CD4-positive, alpha-beta T cell (primary cell): ENCODE measurements at regions not wholly inside any gene's neighbourhood (a gene's known extent, or its start where the extent isn't known, plus 50 kb on each side); places are given as distances from the start of the nearest gene placed in this dataset.

ENCODE experiments used
- ATAC-seq: fragments of 200-7000 bp; cut with Tn5 transposase; one replicate; pipeline ENCODE4 v1.10.0; 2022; ENCODE audit warnings: mild to moderate bottlenecking; ENCODE audit not compliant: poor library complexity
- CTCF ChIA-PET: fragments of 350-600 bp; sonication (Branson Sonifier 250); formaldehyde crosslinking; loops from one replicate; lab custom pipeline; 2021; ENCODE audit warnings: antibody characterized with exemption, inconsistent platforms; lab: Charles Lee
- POLR2A ChIA-PET: fragments of 350-600 bp; sonication (Branson Sonifier 250); formaldehyde crosslinking; loops from one replicate; lab custom pipeline; 2021; ENCODE audit warnings: antibody characterized with exemption, inconsistent platforms; lab: Charles Lee
- DNase-seq, 14 experiments: peaks; one replicate each; pipeline ENCODE4 v3.0.0-alpha.2; 2013 to 2020; ENCODE audit warnings: mixed read lengths in 2 of 14
- H3K27ac ChIP-seq, 2 donors: one replicate each; pipeline versions ENCODE4 v1.5.1 to v1.7.0; 2013; ENCODE audit warnings: low read length in 2 of 2, low read depth in 1 of 2, mild to moderate bottlenecking in 1 of 2
- H3K27me3 ChIP-seq, 2 experiments: 1 replicate in 1 of 2; 2 replicates in 1 of 2; pipeline versions ENCODE4 v1.6.1 to v1.7.0; 2013; ENCODE audit warnings: low read length in 2 of 2, control low read depth in 1 of 2, mild to moderate bottlenecking in 1 of 2, moderate library complexity in 1 of 2; ENCODE audit not compliant: insufficient read depth in 2 of 2, control insufficient read depth in 1 of 2
- H3K36me3 ChIP-seq: one replicate; pipeline ENCODE4 v1.6.1; 2013; ENCODE audit warnings: low read length, control low read depth; ENCODE audit not compliant: insufficient read depth
- H3K4me1 ChIP-seq: one replicate; pipeline ENCODE4 v1.6.1; 2013; ENCODE audit warnings: low read length, control low read depth; ENCODE audit not compliant: insufficient read depth
- H3K4me3 ChIP-seq: one replicate; pipeline ENCODE4 v1.5.1; 2013; ENCODE audit warnings: mild to moderate bottlenecking, low read length, moderate library complexity
- H3K9me3 ChIP-seq, 2 experiments: 1 replicate in 1 of 2; 2 replicates in 1 of 2; pipeline versions ENCODE4 v1.6.1 to v1.7.0; 2013; ENCODE audit warnings: low read length in 2 of 2, mild to moderate bottlenecking in 2 of 2, control low read depth in 1 of 2, moderate library complexity in 1 of 2; ENCODE audit not compliant: control insufficient read depth in 1 of 2, insufficient read depth in 1 of 2
- H3K27ac Mint-ChIP-seq: one replicate; pipeline ENCODE4 v1.8.0; 2020; ENCODE audit warnings: mixed read lengths
- H3K27me3 Mint-ChIP-seq: one replicate; pipeline ENCODE4 v1.8.0; 2021; ENCODE audit warnings: mixed read lengths
- H3K36me3 Mint-ChIP-seq: one replicate; pipeline ENCODE4 v1.8.0; 2021; ENCODE audit warnings: low read depth, mixed read lengths
- H3K4me1 Mint-ChIP-seq: one replicate; pipeline ENCODE4 v1.8.0; 2021; ENCODE audit warnings: low read depth, mixed read lengths
- H3K4me3 Mint-ChIP-seq: one replicate; pipeline ENCODE4 v1.8.0; 2020; ENCODE audit warnings: mild to moderate bottlenecking, mixed read lengths
- H3K9me3 Mint-ChIP-seq: one replicate; pipeline ENCODE4 v1.8.0; 2020; ENCODE audit warnings: mixed read lengths
- intact Hi-C, 2 experiments: fragments of 100-400 bp; cut with DNase I in 1 of 2; cut with micrococcal nuclease in 1 of 2; formaldehyde crosslinking; loops; one replicate each; pipeline versions ENCODE4 v1.15.1 to v1.9.0; 2023 to 2025; cut with DNase I, micrococcal nuclease
- TF ChIP-seq, protein P1 (sequence below): fragments of 200-600 bp; IDR thresholded peaks from one replicate; pipeline ENCODE4 v1.8.0; 2022; ENCODE audit warnings: antibody characterized with exemption, mild to moderate bottlenecking

DNA sequence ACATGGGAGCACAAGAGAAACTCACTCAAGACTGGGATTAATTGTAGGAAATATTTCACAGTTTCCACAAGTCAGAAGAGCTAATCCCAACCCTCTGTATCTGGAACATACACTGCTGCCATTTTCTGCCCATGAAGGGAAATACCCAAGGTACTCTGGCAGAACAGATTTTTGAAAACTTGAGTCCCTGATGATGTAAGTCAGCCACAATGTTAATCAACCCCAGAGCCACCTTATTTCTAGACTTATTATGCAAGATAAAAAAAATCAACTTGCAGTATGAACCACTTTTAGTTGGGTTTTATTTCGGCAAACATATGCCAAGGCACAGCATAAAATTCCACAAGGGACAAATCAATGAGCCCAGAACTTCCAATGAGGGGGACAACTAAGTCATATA lies 141.5 kb downstream of the LY86 start:
- TF ChIP-seq, protein P1, sequence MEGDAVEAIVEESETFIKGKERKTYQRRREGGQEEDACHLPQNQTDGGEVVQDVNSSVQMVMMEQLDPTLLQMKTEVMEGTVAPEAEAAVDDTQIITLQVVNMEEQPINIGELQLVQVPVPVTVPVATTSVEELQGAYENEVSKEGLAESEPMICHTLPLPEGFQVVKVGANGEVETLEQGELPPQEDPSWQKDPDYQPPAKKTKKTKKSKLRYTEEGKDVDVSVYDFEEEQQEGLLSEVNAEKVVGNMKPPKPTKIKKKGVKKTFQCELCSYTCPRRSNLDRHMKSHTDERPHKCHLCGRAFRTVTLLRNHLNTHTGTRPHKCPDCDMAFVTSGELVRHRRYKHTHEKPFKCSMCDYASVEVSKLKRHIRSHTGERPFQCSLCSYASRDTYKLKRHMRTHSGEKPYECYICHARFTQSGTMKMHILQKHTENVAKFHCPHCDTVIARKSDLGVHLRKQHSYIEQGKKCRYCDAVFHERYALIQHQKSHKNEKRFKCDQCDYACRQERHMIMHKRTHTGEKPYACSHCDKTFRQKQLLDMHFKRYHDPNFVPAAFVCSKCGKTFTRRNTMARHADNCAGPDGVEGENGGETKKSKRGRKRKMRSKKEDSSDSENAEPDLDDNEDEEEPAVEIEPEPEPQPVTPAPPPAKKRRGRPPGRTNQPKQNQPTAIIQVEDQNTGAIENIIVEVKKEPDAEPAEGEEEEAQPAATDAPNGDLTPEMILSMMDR = no peak
- POLR2A ChIA-PET = no interaction called here

DNA sequence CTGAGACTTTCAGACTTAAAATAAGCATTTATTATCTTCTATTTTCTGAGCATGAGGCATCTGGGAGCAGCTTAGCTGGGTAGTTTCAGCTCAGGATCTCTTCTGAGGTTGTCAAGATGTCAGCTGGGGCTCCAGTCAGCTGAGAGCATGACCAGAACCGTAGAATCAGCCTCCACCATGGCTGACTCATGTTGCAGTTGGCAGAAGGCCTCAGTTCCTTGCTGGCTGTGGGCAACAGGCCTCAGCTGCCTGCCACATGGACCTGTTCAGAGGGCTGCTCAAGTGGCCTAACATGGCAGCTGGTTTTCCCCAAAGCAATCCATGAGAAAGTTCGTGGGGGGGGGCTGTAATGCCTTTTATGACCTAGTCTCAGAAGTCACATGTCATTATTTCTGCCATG lies 142.3 kb downstream of the LY86 start:
- POLR2A ChIA-PET = no interaction called here
- H3K4me3 Mint-ChIP-seq = no peak overlapping the region
- ATAC-seq = no peak
- no peaks in the 10 kb centered on the region for H3K36me3 Mint-ChIP-seq
- CTCF ChIA-PET = no interaction called here
- Histone ChIP-seq H3K4me3 (no peak overlapping the region), H3K27ac (no peak overlapping the region), H3K36me3 (no peaks in the 10 kb centered on the region), H3K27me3 (peaks cover 0 to 4% of the 10 kb centered on the region in 2 experiments), H3K9me3 (no peaks in the 10 kb centered on the region), H3K4me1 (no peaks in the 10 kb centered on the region)
- H3K9me3 Mint-ChIP-seq = no peaks in the 10 kb centered on the region
- TF ChIP-seq, protein P1 = no peak
- DNase-seq = no peak
- no peak overlapping the region for H3K27ac Mint-ChIP-seq
- H3K27me3 Mint-ChIP-seq = peaks cover 22% of the 10 kb centered on the region
- intact Hi-C loops = no loop called here
- H3K4me1 Mint-ChIP-seq = peaks cover 1% of the 10 kb centered on the region

More for the DNA sequence above, 141.5 kb downstream of the LY86 start:
- CTCF ChIA-PET = no interaction called here
- Histone ChIP-seq H3K36me3 (no peaks in the 10 kb centered on the region), H3K4me3 (no peak overlapping the region), H3K4me1 (peaks cover 6% of the 10 kb centered on the region), H3K27ac (no peak overlapping the region), H3K27me3 (peaks cover 0 to 7% of the 10 kb centered on the region in 2 experiments), H3K9me3 (no peaks in the 10 kb centered on the region)
- Mint-ChIP-seq H3K4me3 (no peak overlapping the region), H3K4me1 (peaks cover 4% of the 10 kb centered on the region), H3K27ac (no peak overlapping the region), H3K36me3 (no peaks in the 10 kb centered on the region), H3K9me3 (no peaks in the 10 kb centered on the region), H3K27me3 (peaks cover 22% of the 10 kb centered on the region)
- no peak for ATAC-seq
- no peak for DNase-seq
- intact Hi-C loops = loop anchor here (10.0 kb wide), 2 partner anchors 375 to 385 kb away; partner anchors contain the start of gene RREB1 (in 1 of the 2)

DNA sequence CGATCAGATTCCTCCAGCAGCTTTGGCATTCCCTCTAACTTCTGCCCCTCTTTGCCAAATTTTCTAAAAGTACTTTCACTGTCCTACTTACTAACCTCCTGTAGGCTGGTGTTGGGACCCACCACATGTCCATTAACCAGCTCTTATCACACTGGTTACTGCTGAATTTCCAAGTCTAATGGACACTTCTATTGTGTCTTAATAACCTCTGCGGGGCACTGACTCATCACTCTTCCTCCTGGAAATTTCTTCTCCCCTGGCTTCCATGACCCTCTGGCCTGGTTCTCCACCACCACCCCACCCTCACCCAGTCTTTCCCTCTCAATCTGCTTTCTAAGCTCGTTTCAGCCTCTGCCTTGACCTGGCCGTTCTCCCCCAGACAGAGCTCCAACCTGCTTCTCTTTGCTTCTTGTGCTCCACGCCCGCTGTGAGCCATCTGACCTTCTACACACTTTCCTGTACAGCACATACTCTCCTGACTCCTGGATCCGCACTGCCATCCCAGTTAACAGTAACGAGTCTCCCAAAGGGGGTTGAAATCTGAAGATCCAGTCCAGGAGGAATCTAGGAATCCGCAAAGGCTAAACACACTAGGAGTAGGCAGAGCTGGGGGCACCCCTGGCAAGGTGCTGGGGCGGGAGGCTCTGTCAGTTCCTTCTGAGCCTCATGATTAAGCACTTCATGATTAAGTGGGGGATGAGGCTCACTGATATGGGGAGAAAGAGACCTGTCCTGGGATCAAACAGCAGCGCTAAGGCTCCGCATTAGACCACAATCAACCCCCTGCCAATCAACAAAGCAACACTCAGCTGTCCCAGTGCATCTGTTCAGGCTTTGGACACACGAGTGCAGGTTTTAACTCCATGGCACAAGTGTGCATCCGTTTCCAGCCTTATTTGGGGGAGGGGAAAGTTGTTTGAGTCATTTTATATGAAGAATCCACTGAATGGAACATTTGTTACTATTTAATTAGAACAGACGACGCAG lies 146.3 kb downstream of the LY86 start:
- Mint-ChIP-seq H3K4me1 (no peaks in the 10 kb centered on the region), H3K9me3 (no peaks in the 10 kb centered on the region), H3K27ac (no peak overlapping the region), H3K27me3 (peaks cover 34% of the 10 kb centered on the region), H3K4me3 (no peak overlapping the region), H3K36me3 (no peaks in the 10 kb centered on the region)
- H3K36me3 ChIP-seq = no peaks in the 10 kb centered on the region
- H3K9me3 ChIP-seq = no peaks in the 10 kb centered on the region
- CTCF ChIA-PET = no interaction called here
- no peak overlapping the region for H3K27ac ChIP-seq
- ATAC-seq = no peak
- DNase-seq = no peak
- POLR2A ChIA-PET = no interaction called here
- no peak overlapping the region for H3K4me3 ChIP-seq
- no peaks in the 10 kb centered on the region for H3K4me1 ChIP-seq
- TF ChIP-seq, protein P1 = no peak
- peaks cover 10 to 11% of the 10 kb centered on the region in 2 experiments for H3K27me3 ChIP-seq
- intact Hi-C loops = no loop called here
